Uterus (tissue), 3 donors: ENCODE measurements at regions not wholly inside any gene's neighbourhood (a gene's known extent, or its start where the extent isn't known, plus 50 kb on each side); places are given as distances from the start of the nearest gene placed in this dataset.

Experiments used
- DNase-seq, 2 donors: peaks; one replicate each; pipeline ENCODE4 v3.0.0-alpha.2; 2019 to 2020
- H3K27ac ChIP-seq, 2 donors: fragments of 200-600 bp; sonication (generic); 1 replicate in 1 of 2; 2 replicates in 1 of 2; pipeline ENCODE4 v1.5.1; 2016 to 2018
- H3K27me3 ChIP-seq, 2 donors: fragments of 200-600 bp; sonication (generic); one replicate each; pipeline ENCODE4 v1.5.1; 2018 to 2019; ENCODE audit warnings: control low read depth in 1 of 2
- H3K36me3 ChIP-seq, 2 donors: fragments of 200-600 bp; sonication (generic); one replicate each; pipeline ENCODE4 v1.5.1; 2019; ENCODE audit warnings: control low read depth in 1 of 2
- H3K4me1 ChIP-seq, 2 donors: fragments of 200-600 bp; sonication (generic); one replicate each; pipeline ENCODE4 v1.5.1; 2018 to 2019; ENCODE audit warnings: control low read depth in 1 of 2
- H3K4me3 ChIP-seq, 2 donors: fragments of 200-600 bp; sonication (generic); 1 replicate in 1 of 2; 2 replicates in 1 of 2; pipeline ENCODE4 v1.5.1; 2018 to 2019; ENCODE audit warnings: mild to moderate bottlenecking in 1 of 2
- H3K9me3 ChIP-seq, 2 donors: fragments of 200-600 bp; sonication (generic); one replicate each; pipeline ENCODE4 v1.5.1; 2019; ENCODE audit warnings: control low read depth in 1 of 2
- POLR2A ChIP-seq, 2 donors: fragments of 450-650 bp; IDR thresholded peaks; one replicate each; pipeline ENCODE4 v1.6.1; 2016; ENCODE audit warnings: antibody characterized with exemption in 2 of 2, mild to moderate bottlenecking in 1 of 2, moderate library complexity in 1 of 2
- intact Hi-C: fragments of 100-400 bp; cut with DNase I; formaldehyde crosslinking; loops from one replicate; pipeline ENCODE4 v1.15.1; 2023; ENCODE audit warnings: low total_unique reads
- TF ChIP-seq, protein P1 (sequence below), 4 experiments: fragments of 200-600 bp in 2 of 4; fragments of 450-650 bp in 2 of 4; sonication (generic) in 2 of 4; IDR thresholded peaks; one replicate each; pipeline ENCODE4 v1.5.1; 2016 to 2019; ENCODE audit warnings: antibody characterized with exemption in 4 of 4, mild to moderate bottlenecking in 2 of 4, moderate library complexity in 1 of 4
- donor health status: DM: yes; HTN: yes; CAD: no.

DNA sequence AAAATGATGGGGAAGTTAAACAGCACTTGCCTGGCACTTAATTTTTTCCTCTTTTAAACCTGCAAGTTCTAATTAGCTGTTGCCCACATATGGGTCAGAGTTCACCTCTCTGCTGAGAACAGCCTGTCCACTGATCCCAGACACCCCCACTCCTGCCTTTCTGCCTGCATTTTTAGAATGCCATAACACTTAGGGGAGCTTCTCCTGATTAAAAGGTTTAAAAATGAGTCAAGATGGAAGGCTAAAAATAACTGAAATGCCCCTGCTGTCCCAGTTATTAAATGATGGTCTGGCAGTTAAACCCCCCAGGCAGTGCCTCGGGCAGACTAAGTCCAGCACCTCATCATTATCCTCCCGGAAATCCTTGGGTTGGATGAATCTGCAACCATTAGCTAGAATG, 913.6 kb upstream of the ARPP21 start:
- no peaks in the 10 kb centered on the region for H3K4me1 ChIP-seq
- no peaks in the 10 kb centered on the region for H3K9me3 ChIP-seq
- H3K36me3 ChIP-seq: no peaks in the 10 kb centered on the region
- H3K4me3 ChIP-seq: no peak overlapping the region
- H3K27ac ChIP-seq: no peak overlapping the region
- TF ChIP-seq, protein P1, sequence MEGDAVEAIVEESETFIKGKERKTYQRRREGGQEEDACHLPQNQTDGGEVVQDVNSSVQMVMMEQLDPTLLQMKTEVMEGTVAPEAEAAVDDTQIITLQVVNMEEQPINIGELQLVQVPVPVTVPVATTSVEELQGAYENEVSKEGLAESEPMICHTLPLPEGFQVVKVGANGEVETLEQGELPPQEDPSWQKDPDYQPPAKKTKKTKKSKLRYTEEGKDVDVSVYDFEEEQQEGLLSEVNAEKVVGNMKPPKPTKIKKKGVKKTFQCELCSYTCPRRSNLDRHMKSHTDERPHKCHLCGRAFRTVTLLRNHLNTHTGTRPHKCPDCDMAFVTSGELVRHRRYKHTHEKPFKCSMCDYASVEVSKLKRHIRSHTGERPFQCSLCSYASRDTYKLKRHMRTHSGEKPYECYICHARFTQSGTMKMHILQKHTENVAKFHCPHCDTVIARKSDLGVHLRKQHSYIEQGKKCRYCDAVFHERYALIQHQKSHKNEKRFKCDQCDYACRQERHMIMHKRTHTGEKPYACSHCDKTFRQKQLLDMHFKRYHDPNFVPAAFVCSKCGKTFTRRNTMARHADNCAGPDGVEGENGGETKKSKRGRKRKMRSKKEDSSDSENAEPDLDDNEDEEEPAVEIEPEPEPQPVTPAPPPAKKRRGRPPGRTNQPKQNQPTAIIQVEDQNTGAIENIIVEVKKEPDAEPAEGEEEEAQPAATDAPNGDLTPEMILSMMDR (IDR thresholded peaks at IDR 0.05): no peak
- TF ChIP-seq POLR2A (IDR thresholded peaks at IDR 0.05): no peak
- no peak for DNase-seq
- H3K27me3 ChIP-seq: no peaks in the 10 kb centered on the region
- intact Hi-C loops: no loop called here

DNA sequence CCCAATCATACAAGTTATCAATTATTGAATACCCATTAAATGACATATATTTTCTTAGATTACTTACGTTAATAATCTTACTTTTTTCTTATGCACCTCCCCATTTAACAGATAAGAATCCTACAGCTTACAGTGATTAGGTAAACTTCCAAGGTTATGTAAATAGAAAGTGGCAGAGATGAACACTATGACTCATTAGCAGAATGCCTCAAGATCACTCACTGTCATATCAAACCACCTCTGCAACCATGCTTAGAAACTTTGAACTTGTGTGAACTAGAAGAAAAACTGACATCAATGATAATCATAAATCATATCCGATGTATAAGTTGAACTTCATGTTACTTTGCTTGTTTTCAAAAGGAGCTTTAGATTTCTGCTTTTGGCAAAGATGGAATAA, 911.6 kb upstream of the ARPP21 start:
- Histone ChIP-seq H3K27ac (no peak overlapping the region), H3K4me3 (no peak overlapping the region), H3K27me3 (no peaks in the 10 kb centered on the region), H3K4me1 (no peaks in the 10 kb centered on the region), H3K9me3 (no peaks in the 10 kb centered on the region), H3K36me3 (no peaks in the 10 kb centered on the region)
- no peak for DNase-seq
- TF ChIP-seq, protein P1 (IDR thresholded peaks at IDR 0.05): no peak
- TF ChIP-seq POLR2A (IDR thresholded peaks at IDR 0.05): no peak
- intact Hi-C loops: no loop called here

DNA sequence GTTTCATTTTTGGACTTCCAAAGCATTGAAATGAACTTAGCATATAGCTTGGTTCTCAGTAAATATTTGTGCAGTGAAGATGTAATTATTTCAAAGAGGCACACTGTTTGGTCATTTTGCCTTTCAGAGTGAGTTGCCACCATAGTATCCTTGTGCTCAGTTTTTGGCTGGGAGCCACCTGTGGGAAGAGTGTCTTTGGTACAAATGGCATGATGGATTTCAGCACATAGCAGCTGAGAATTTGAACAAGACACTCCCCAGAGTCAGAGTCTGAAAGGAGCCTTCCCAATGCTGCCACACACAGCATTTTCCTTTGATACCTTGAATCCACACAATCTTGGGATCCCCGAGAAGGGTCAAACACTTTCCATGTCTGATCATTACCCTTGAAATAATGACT, 897.2 kb upstream of the ARPP21 start:
- intact Hi-C loops: no loop called here
- TF ChIP-seq POLR2A (IDR thresholded peaks at IDR 0.05): no peak
- TF ChIP-seq, protein P1 (IDR thresholded peaks at IDR 0.05): no peak
- Histone ChIP-seq H3K4me3 (no peak overlapping the region), H3K27me3 (no peaks in the 10 kb centered on the region), H3K27ac (no peak overlapping the region), H3K4me1 (no peaks in the 10 kb centered on the region), H3K9me3 (no peaks in the 10 kb centered on the region), H3K36me3 (no peaks in the 10 kb centered on the region)
- DNase-seq: no peak

DNA sequence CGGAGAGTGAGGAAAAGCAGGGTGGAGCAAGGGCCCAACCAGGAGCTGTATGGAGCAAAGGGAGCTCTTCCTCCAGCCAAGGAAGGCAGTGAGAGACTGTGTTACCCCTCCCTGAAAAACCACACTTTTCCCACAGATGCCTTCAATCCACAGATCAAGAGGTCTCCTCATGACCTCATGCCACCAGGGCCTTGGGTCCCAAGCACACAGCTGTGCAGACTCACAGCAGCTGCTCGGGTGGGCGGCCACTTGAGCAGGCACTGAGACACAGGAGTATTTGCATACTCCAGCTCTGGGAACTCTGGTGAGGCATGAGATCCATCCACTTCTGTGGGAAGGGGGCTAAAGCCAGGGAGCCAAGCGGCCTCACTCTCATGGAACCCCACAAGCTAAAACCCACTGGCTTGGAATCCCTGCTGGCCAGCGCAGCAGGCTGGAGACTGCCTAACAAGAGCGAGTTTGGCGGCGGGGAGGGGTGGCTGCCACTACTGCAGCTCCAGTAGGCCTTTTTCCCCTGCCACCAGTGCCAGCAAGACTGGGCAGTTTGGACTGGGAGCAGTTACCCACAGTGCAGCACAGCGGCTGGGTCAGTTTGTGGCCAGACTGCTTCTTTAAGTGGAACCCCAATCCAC, 880.6 kb upstream of the ARPP21 start:
- Histone ChIP-seq H3K36me3 (no peaks in the 10 kb centered on the region), H3K4me3 (no peak overlapping the region), H3K27ac (no peak overlapping the region), H3K4me1 (no peaks in the 10 kb centered on the region), H3K27me3 (no peaks in the 10 kb centered on the region), H3K9me3 (no peaks in the 10 kb centered on the region)
- DNase-seq: no peak
- intact Hi-C loops: no loop called here
- no peak for TF ChIP-seq POLR2A (IDR thresholded peaks at IDR 0.05)
- TF ChIP-seq, protein P1 (IDR thresholded peaks at IDR 0.05): no peak

DNA sequence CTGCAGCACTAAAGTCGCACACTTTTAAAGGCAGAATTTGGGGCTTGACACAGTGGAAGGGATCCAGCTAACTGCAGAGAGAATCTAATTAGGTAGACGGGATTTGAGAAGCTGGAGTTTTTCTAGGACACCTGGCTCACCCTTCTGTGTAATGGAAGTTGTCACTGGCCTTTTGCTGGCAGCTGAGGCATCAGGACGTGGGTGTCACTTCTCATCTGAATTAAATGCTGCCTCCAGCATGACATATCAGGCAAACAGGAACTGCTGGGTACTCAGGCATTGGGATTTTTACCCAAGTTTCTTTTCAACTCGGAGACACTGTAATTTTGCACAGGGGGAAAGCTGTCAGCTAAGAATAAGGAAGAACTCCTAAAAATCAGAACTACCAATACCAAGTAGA, 861.9 kb upstream of the ARPP21 start:
- no peaks in the 10 kb centered on the region for H3K9me3 ChIP-seq
- H3K4me1 ChIP-seq: no peaks in the 10 kb centered on the region
- no peak for TF ChIP-seq POLR2A (IDR thresholded peaks at IDR 0.05)
- TF ChIP-seq, protein P1 (IDR thresholded peaks at IDR 0.05): no peak
- no peaks in the 10 kb centered on the region for H3K27me3 ChIP-seq
- intact Hi-C loops: no loop called here
- H3K27ac ChIP-seq: no peak overlapping the region
- no peak overlapping the region for H3K4me3 ChIP-seq
- no peaks in the 10 kb centered on the region for H3K36me3 ChIP-seq
- no peak for DNase-seq
